HG02759 (cell line): ENCODE measurements at regions not wholly inside any gene's neighbourhood (a gene's known extent, or its start where the extent isn't known, plus 50 kb on each side); places are given as distances from the start of the nearest gene placed in this dataset.

Experiments
- ATAC-seq: cut with Tn5 transposase; IDR thresholded peaks from one replicate; pipeline ENCODE4 v1.9.1; 2021; ENCODE audit warnings: mild to moderate bottlenecking, moderate library complexity; ENCODE audit not compliant: unreplicated experiment

DNA sequence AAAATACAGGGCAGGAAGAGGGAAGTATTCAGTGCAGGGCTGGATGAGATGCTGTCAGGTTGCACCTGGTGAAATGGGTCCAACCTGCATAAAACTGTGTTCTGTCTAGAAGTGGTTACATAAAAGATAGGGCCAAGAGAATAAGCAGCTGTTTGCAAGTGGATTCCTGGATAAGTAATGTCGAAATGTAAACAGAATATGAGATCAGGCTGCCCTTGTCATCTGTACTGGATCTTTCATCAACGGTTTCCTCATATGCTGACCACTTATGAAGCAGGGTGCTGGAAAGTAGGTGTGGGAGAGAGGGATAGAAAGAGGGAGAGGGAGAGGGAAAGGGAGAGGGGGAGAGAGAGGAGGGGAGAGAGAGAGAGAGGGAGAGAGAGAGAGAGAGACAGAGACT, 349.8 kb upstream of the CPEB2 start:
- no peak for ATAC-seq

GRCh38 chr4:14653338-14653737, 348.9 kb upstream of the CPEB2 start:
- ATAC-seq, result no peak

- no peak for ATAC-seq
These were observed 343.0 kb upstream of the CPEB2 start for GRCh38 chr4:14659286-14659685.

- ATAC-seq, result no peak
These were observed 334.6 kb upstream of the CPEB2 start for GRCh38 chr4:14667624-14668151.

DNA sequence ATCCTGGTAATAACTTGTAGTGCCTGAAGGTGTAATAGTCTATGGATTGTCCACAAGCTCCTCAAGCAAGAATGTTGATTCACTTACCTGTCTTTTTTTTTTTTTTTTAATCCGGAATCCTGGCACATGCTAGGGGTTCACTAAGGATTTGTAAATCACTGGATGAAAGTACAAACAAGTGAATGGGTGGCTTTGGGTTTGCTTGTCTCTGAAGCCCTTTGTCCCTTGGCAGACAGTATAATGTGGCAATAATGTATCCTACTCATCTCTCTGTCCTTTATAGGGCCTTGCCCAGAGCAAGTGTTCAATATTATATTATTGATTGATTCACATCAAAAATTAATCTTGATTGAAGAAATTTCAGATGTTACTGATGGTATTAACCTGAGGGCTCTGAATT, 334.0 kb upstream of the CPEB2 start:
- ATAC-seq, result no peak

DNA sequence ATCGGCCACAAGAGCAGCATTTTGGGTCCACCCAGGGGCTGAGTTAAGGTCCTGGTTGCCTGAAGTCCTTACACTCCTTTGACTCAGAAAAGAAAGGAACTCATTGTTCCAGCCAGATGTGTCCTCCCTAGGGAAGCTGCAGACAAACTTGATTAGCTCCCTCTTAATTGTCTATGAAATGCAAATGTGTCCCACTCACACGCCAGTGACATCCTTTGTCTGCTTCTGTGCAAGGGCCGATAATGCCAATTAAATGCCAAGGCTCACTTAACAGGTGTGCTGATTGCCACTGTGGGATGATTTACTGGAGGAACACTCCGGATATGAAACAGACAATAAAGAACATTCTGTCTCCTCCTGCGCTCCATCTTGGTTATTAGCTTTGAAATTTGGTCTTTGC, 332.9 kb upstream of the CPEB2 start:
- ATAC-seq, result no peak

- ATAC-seq, result no peak
These were observed 331.1 kb upstream of the CPEB2 start for GRCh38 chr4:14671146-14671545.

- no peak for ATAC-seq
These were observed 326.8 kb upstream of the CPEB2 start for GRCh38 chr4:14675279-14675985.

GRCh38 chr4:14679906-14680305, 322.4 kb upstream of the CPEB2 start:
- ATAC-seq, result no peak

- ATAC-seq, result no peak
These were observed 321.0 kb upstream of the CPEB2 start for GRCh38 chr4:14681330-14681729.

GRCh38 chr4:14693728-14694127, 308.6 kb upstream of the CPEB2 start:
- ATAC-seq, result no peak

GRCh38 chr4:14695095-14695845, 307.0 kb upstream of the CPEB2 start:
- no peak for ATAC-seq

DNA sequence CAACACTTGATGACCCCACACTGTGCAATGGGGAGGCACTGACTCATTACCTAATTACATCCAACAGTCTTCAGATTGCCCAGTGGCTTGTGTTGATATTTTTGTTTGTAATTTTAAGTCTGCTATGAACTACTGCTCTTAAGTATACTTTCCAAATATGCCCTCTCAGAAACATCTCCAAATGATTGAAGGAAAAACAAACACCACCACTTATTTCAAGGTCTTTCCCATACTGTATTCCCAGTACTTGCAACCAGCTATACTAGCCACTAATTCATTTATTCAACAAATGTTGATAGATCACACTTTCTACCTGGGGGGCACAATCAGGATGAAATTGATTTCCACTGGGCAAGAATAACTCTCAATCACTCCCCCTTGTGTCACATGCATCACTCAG, 302.2 kb upstream of the CPEB2 start:
- ATAC-seq, result no peak

DNA sequence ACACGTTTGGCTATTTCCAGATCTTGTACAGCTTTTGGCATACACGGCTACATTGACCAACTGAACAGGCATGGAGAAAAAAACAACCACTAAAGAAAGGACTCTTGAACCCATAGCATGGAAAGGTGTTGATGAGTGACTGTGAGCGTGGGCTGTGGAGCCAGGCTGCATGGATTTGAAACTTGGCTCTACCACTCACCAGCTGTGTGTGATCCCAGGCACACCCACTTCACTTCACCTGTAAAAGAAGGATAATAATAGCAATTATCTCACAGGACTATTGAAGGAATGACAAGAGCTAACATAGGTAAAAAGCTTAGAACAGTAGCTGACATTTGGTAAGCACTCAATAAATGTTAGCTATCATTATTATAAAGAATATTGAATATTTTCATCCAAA, 301.7 kb upstream of the CPEB2 start:
- ATAC-seq, result no peak

DNA sequence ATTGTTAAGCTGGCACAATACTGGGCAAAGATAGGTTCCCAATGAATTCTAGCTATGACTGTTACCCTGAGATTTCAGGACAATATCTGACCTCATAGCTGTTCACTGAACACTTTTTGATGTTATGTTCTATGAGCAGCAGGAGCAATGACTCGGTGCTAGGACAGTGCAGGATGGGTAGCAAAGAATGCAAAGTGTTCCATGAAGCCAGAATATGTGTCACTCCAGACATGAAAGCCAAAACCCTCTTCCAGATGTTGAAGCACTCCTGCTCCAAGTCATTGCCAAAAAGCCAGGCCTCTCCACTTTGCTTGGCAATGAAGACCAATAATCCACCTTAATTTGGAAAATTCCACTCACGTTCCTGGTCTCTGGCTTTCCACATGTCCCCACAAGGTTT, 300.9 kb upstream of the CPEB2 start:
- no peak for ATAC-seq

- no peak for ATAC-seq
These were observed 300.4 kb upstream of the CPEB2 start for GRCh38 chr4:14701896-14702295.

- no peak for ATAC-seq
These were observed 293.7 kb upstream of the CPEB2 start for GRCh38 chr4:14708574-14708973.

GRCh38 chr4:14711259-14711658, 291.0 kb upstream of the CPEB2 start:
- ATAC-seq, result no peak

- ATAC-seq, result no peak
These were observed 285.6 kb upstream of the CPEB2 start for GRCh38 chr4:14716691-14717090.

DNA sequence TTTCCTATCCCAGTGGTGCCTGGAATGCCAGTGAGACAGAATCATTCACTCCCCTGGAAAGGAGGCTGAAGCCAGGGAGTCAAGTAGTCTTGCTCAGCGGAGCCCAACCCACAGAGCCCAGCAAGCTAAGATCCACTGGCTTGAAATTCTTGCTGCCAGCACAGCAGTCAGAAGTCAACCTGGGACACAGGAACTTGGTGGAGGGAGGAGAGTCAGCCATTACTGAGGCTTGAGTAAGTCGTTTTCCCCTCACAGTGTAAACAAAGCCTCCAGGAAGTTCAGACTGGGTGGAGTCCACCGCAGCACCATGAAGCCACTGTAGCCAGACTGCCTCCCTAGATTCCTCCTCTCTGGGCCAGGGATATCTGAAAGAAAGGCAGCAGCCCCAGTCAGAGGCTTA, 283.2 kb upstream of the CPEB2 start:
- ATAC-seq, result no peak

- no peak for ATAC-seq
These were observed 275.8 kb upstream of the CPEB2 start for GRCh38 chr4:14726441-14726840.

- no peak for ATAC-seq
These were observed 275.4 kb upstream of the CPEB2 start for GRCh38 chr4:14726877-14727361.
